ENCODE measurements at regions not wholly inside any gene's neighbourhood (a gene's known extent, or its start where the extent isn't known, plus 50 kb on each side); places are given as distances from the start of the nearest gene placed in this dataset.

GRCh38 chr3:178062126-178062525 is 474.1 kb upstream of the KCNMB2 start:
- Histone ChIP-seq H3K4me3 (ENCODE audit: low read length) (no peak overlapping the region), H3K27me3 (ENCODE audit: control insufficient read depth, insufficient read depth, low read length) (no peaks in the 10 kb centered on the region), H3K9me3 (replicated peaks; ENCODE audit: low read length) (no peaks in the 10 kb centered on the region), H3K36me3 (ENCODE audit: insufficient read depth, low read length) (no peaks in the 10 kb centered on the region), H3K9ac (ENCODE audit: low read depth, low read length) (no peak overlapping the region), H3K4me1 (ENCODE audit: control insufficient read depth, insufficient read depth, low read length) (peaks cover 5% of the 10 kb centered on the region), H3K4me2 (ENCODE audit: low read length) (no peak overlapping the region)

- Histone ChIP-seq H3K4me1 (ENCODE audit: control insufficient read depth, insufficient read depth, low read length) (peaks cover 5% of the 10 kb centered on the region), H3K4me2 (ENCODE audit: low read length) (no peak overlapping the region), H3K9ac (ENCODE audit: low read depth, low read length) (no peak overlapping the region), H3K9me3 (replicated peaks; ENCODE audit: low read length) (no peaks in the 10 kb centered on the region), H3K36me3 (ENCODE audit: insufficient read depth, low read length) (no peaks in the 10 kb centered on the region), H3K27me3 (ENCODE audit: control insufficient read depth, insufficient read depth, low read length) (no peaks in the 10 kb centered on the region), H3K4me3 (ENCODE audit: low read length) (no peak overlapping the region)
Observed at GRCh38 chr3:178063461-178063860, 472.8 kb upstream of the KCNMB2 start.

DNA sequence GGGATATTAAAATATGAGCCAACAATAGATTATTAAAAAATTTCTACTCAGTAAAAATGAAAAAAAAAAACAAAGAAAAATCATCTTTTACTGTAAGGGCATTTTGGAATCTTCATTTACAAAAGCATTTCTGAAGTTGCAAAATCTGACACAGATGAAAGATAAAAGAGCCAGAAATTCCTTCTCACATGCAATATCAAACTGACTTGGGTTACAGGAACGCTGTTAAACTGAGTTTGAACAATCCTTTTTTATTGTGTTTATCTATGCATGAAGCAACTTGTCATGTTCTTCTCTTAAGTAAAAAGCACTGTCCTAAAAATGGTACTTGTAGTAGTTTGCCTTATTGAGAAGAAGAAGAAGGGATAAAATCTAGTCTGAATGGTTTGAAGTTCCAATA is 468.5 kb upstream of the KCNMB2 start:
- H3K4me3 ChIP-seq (ENCODE audit: low read length): no peak overlapping the region
- H3K4me1 ChIP-seq (ENCODE audit: control insufficient read depth, insufficient read depth, low read length): peaks cover 5% of the 10 kb centered on the region
- H3K9me3 ChIP-seq (replicated peaks; ENCODE audit: low read length): no peaks in the 10 kb centered on the region
- H3K9ac ChIP-seq (ENCODE audit: low read depth, low read length): no peak overlapping the region
- H3K4me2 ChIP-seq (ENCODE audit: low read length): no peak overlapping the region
- no peaks in the 10 kb centered on the region for H3K27me3 ChIP-seq (ENCODE audit: control insufficient read depth, insufficient read depth, low read length)
- no peaks in the 10 kb centered on the region for H3K36me3 ChIP-seq (ENCODE audit: insufficient read depth, low read length)

DNA sequence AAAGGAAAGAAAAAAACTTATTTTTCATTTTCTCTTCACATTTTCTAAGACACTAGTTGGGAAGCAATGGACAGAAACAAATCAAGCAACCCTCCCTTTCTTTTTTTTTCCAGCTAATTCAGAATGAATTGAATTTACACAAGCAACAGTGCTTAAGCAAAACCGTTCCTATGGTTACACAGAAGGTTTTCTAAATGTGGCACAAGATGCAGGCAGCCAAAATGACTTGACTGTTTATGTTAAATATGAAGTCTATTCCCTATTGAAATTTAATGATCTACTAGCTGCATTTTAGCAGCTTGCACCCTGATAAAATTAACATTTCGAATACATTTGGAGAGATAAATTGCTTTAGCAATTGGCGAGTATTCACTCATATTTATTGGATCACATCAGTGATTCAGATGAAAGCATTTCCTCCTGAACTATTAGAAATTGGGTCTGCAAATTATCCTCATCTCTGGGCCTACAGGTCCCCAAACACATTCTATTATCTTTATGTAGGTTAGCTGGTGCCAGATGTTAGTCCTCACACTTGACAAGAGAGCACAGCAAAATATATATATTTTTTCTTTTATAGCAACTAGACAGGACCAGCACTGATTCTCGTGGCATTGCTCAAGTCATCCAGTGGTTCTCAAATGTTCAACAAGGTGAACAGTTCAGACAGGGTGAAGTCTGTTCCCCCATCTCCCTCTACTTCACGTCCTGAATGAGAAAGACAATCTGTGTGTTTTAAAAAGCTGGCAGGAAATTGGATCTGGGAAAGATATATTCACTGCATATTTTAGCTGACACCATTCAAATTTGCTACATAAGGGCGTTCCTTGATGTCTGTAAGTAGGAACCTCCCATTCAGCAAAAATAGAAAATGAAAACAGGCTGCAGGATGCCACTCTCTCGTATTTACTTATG is 463.6 kb upstream of the KCNMB2 start:
- no peaks in the 10 kb centered on the region for H3K27me3 ChIP-seq (ENCODE audit: control insufficient read depth, insufficient read depth, low read length)
- H3K4me3 ChIP-seq (ENCODE audit: low read length): no peak overlapping the region
- H3K9me3 ChIP-seq (replicated peaks; ENCODE audit: low read length): no peaks in the 10 kb centered on the region
- no peak overlapping the region for H3K4me2 ChIP-seq (ENCODE audit: low read length)
- H3K9ac ChIP-seq (ENCODE audit: low read depth, low read length): no peak overlapping the region
- no peaks in the 10 kb centered on the region for H3K4me1 ChIP-seq (ENCODE audit: control insufficient read depth, insufficient read depth, low read length)
- H3K36me3 ChIP-seq (ENCODE audit: insufficient read depth, low read length): no peaks in the 10 kb centered on the region

- H3K4me1 ChIP-seq (ENCODE audit: control insufficient read depth, insufficient read depth, low read length): no peaks in the 10 kb centered on the region
- H3K9ac ChIP-seq (ENCODE audit: low read depth, low read length): no peak overlapping the region
- H3K27me3 ChIP-seq (ENCODE audit: control insufficient read depth, insufficient read depth, low read length): no peaks in the 10 kb centered on the region
- no peaks in the 10 kb centered on the region for H3K36me3 ChIP-seq (ENCODE audit: insufficient read depth, low read length)
- no peak overlapping the region for H3K4me3 ChIP-seq (ENCODE audit: low read length)
- H3K9me3 ChIP-seq (replicated peaks; ENCODE audit: low read length): no peaks in the 10 kb centered on the region
- no peak overlapping the region for H3K4me2 ChIP-seq (ENCODE audit: low read length)
Observed at GRCh38 chr3:178073366-178073765, 462.9 kb upstream of the KCNMB2 start.

- Histone ChIP-seq H3K4me1 (ENCODE audit: control insufficient read depth, insufficient read depth, low read length) (no peaks in the 10 kb centered on the region), H3K4me2 (ENCODE audit: low read length) (no peak overlapping the region), H3K36me3 (ENCODE audit: insufficient read depth, low read length) (no peaks in the 10 kb centered on the region), H3K4me3 (ENCODE audit: low read length) (no peak overlapping the region), H3K27me3 (ENCODE audit: control insufficient read depth, insufficient read depth, low read length) (no peaks in the 10 kb centered on the region), H3K9me3 (replicated peaks; ENCODE audit: low read length) (no peaks in the 10 kb centered on the region), H3K9ac (ENCODE audit: low read depth, low read length) (no peak overlapping the region)
Observed at GRCh38 chr3:178075344-178075743, 460.9 kb upstream of the KCNMB2 start.

- Histone ChIP-seq H3K4me2 (ENCODE audit: low read length) (no peak overlapping the region), H3K27me3 (ENCODE audit: control insufficient read depth, insufficient read depth, low read length) (no peaks in the 10 kb centered on the region), H3K9ac (ENCODE audit: low read depth, low read length) (no peak overlapping the region), H3K4me1 (ENCODE audit: control insufficient read depth, insufficient read depth, low read length) (no peaks in the 10 kb centered on the region), H3K36me3 (ENCODE audit: insufficient read depth, low read length) (no peaks in the 10 kb centered on the region), H3K9me3 (replicated peaks; ENCODE audit: low read length) (no peaks in the 10 kb centered on the region), H3K4me3 (ENCODE audit: low read length) (no peak overlapping the region)
Observed at GRCh38 chr3:178078953-178079352, 457.3 kb upstream of the KCNMB2 start.

GRCh38 chr3:178079966-178080365 is 456.3 kb upstream of the KCNMB2 start:
- no peaks in the 10 kb centered on the region for H3K36me3 ChIP-seq (ENCODE audit: insufficient read depth, low read length)
- H3K9me3 ChIP-seq (replicated peaks; ENCODE audit: low read length): no peaks in the 10 kb centered on the region
- H3K4me2 ChIP-seq (ENCODE audit: low read length): no peak overlapping the region

GRCh38 chr3:178082326-178082906 is 453.8 kb upstream of the KCNMB2 start:
- Histone ChIP-seq H3K4me1 (ENCODE audit: control insufficient read depth, insufficient read depth, low read length) (peaks cover 13% of the 10 kb centered on the region), H3K4me3 (ENCODE audit: low read length) (no peak overlapping the region), H3K4me2 (ENCODE audit: low read length) (no peak overlapping the region), H3K9me3 (replicated peaks; ENCODE audit: low read length) (no peaks in the 10 kb centered on the region), H3K9ac (ENCODE audit: low read depth, low read length) (no peak overlapping the region), H3K36me3 (ENCODE audit: insufficient read depth, low read length) (no peaks in the 10 kb centered on the region), H3K27me3 (ENCODE audit: control insufficient read depth, insufficient read depth, low read length) (no peaks in the 10 kb centered on the region)

More at GRCh38 chr3:178079966-178080365, 456.3 kb upstream of the KCNMB2 start:
- peaks cover 5% of the 10 kb centered on the region for H3K4me1 ChIP-seq (ENCODE audit: control insufficient read depth, insufficient read depth, low read length)
- H3K9ac ChIP-seq (ENCODE audit: low read depth, low read length): no peak overlapping the region
- H3K4me3 ChIP-seq (ENCODE audit: low read length): no peak overlapping the region
- H3K27me3 ChIP-seq (ENCODE audit: control insufficient read depth, insufficient read depth, low read length): no peaks in the 10 kb centered on the region

- no peaks in the 10 kb centered on the region for H3K36me3 ChIP-seq (ENCODE audit: insufficient read depth, low read length)
- H3K9ac ChIP-seq (ENCODE audit: low read depth, low read length): no peak overlapping the region
- no peak overlapping the region for H3K4me3 ChIP-seq (ENCODE audit: low read length)
- H3K4me1 ChIP-seq (ENCODE audit: control insufficient read depth, insufficient read depth, low read length): peaks cover 13% of the 10 kb centered on the region
- no peaks in the 10 kb centered on the region for H3K27me3 ChIP-seq (ENCODE audit: control insufficient read depth, insufficient read depth, low read length)
- H3K4me2 ChIP-seq (ENCODE audit: low read length): peak overlapping the region; percentile 19
- H3K9me3 ChIP-seq (replicated peaks; ENCODE audit: low read length): no peaks in the 10 kb centered on the region
Observed at GRCh38 chr3:178083906-178084866, 452.1 kb upstream of the KCNMB2 start.
